M059J (cell line): ENCODE measurements at regions not wholly inside any gene's neighbourhood (a gene's known extent, or its start where the extent isn't known, plus 50 kb on each side); places are given as distances from the start of the nearest gene placed in this dataset.

Experiments used
- DNase-seq: peaks from one replicate; pipeline ENCODE4 v3.0.0-alpha.2; 2012; ENCODE audit warnings: low read depth

DNA sequence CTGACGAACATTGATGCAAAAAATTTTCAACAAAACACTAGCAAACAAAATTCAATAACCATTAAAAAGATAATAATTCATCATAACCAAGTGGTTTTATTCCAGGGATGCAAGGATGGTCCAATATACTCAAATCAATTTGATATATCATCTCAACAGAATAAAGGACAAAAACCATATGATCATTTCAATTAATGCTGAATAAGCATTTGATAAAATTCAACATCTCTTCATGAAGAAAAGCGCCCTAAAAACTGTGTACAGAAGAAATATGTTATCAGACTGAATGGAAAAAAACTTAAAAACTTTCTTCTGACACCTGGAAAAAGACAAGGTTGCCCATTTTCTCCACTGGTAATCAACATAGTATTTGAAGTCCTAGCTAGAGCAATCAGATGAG lies 720.3 kb upstream of the RGMB start:
- DNase-seq, result no peak

DNA sequence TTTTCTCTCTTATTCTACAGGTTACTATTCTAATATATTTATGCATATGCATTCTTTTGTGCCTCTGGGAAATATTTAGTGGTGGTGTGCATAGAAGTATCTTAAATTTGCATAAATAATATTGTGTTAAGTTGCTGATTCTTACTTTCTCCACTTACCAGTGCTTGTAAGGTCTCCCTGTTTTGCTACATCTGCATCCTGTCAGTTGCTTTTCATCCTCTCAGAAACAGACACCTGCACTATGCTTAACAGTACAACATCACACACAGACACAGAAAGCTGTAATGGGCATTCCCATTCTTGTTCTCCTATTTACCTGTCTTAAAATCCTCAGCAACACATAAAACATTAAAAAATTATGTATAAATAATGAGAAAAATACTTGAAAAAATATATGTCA lies 713.3 kb upstream of the RGMB start:
- DNase-seq, result no peak

DNA sequence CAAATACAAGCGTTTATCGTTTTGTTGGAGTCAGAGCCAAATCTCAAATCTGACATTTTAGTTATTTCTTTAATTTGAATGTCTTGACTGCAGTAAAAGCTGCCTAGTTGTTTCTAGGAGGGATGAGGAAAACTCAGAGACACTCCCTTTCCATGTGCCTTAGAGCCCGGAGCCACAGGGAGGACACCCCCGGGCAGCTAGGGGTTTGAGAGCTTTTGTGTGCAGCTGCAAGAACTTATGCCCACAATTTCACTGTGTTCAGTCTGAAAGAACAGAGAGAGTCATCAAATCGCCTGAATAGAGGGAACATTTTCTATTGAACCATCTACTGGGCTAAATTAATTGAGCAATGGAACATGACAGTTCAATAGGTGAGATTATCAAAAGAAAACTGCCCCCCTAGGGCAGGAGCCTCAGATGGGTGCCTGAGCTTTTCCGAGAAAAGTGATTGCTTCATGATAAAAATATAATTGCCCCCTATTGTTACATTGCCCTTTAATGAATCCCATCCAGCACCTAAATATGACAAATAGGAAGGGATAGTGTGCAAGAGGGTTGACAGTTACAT lies 709.3 kb upstream of the RGMB start:
- DNase-seq, result no peak

DNA sequence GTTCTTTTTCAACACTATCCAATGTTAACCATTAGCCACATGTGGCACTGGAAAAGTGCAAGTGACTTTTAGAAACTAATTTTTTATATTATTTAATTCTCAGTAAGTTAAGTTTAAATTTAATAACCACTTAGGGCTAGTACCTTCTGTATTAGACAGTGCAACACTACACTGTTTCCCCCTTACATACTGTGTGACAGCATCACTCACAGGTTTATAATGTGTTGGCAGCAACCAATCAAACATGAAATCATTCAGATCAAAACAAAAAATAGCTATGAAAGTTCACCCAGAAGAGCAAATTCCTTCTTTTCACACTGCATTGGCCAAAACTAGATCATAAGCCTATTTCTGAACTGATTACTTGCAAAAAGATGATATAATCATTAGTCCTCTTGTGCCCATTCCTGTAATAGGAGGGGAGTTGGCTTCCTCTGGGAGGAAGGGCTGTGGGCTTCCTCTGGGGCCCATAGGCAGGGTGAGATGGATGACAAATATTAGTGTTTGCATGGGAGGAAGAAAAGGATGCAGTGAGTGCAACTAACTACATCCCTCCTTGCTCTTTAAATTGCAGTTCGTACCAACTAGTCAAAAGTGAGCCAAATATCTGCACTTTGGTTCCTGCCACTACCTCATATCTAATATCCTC lies 708.1 kb upstream of the RGMB start:
- DNase-seq, result no peak

DNA sequence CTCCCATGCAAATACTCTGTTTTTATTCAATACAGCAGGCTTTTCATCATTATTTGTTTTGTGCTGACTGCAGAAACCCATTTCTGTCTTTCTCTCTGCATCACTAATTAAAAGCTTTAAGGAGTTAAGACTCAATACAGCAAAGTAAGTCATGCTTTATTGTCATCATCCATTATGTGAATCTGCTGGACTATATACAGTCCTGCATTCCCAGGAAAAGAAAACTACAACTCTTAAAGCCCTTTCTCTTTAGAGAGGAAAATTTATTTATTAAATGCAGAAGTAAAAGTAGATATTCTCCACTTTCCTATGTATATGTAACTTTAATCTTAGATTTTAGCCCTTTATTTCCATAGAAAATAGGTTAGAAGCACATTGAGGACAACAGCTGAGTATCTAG lies 706.6 kb upstream of the RGMB start:
- DNase-seq, result no peak

DNA sequence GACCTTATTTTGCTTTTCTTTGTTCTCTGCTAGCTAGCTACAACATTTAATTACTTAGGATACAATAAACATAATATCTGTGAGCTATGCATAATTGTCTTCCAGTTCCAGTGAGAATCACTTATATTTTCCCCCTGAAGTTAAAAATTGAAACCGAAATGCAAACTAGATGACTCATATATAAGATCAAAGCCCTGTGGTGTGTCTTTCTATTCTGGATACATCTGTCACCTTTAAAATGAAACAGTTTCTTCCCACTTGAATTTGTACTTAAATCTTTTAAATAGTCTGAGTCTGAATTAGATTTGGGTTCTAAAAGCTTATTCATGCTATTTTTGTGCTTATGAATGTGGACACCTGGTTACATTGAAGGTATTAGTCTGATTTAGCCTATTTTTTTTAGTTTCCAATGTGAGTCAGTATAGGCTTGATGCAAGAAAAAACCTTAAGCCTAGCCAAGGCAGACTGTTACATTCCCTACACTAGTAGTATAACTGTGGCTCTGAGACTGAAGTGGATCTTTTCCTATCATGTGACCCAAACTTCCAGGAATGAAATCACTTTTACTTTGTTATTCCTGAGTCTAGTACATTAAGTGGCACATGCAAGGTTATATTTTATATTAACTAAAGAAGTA lies 703.5 kb upstream of the RGMB start:
- DNase-seq, result peak; percentile 51

DNA sequence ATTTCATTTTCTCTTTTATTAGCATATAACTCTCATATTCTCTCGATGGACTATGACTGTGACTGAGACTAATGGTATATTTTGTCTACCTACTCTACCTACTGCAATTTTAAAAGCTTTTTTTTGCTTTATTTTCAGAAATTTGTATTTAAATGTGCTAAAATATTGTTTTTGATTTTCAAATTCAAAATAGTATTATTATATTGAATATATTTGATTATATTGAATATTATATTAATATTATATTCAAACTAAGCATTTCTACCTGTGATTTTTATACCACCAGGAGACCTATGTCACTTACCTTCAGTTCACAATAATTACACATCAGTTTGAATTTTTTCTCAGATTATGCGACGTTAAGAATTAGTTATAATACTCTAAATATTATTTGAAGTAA lies 700.5 kb upstream of the RGMB start:
- DNase-seq, result no peak

DNA sequence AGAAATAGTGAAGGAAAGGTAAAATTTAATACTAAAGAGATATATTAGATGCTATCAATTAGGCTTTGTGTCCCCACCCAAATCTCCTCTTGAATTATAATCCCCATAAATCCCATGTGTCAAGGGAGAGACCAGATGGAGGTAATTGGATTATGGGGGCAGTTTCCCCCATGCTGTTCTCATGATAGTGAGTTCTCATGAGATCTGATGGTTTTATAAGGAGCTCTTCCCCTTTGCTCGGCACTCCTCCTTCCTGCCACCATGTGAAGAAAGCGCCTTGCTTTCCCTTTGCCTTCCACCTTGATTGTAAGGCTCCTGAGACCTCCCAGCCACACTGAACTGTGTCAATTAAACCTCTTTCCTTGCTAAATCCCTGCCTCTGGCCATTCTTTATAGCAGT lies 697.0 kb upstream of the RGMB start:
- no peak for DNase-seq

DNA sequence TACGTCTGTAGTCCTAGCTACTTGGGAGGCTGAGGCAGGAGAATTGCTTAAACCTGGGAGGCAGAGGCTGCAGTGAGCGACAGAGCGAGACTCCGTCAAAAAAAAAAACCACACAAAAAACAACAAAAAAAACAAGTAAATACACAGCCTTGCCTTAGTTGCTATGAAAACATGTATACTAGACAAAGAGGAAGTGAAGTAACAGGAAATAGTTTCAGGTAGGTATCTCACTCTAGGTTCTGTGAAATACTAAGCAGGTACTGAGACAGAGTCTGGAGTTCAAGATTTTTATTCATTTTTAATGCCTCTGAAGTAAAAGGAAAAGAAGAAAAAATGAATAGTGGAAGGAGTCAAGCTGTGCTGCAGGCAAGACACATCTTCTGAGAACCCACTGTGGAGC lies 687.9 kb upstream of the RGMB start:
- no peak for DNase-seq

DNA sequence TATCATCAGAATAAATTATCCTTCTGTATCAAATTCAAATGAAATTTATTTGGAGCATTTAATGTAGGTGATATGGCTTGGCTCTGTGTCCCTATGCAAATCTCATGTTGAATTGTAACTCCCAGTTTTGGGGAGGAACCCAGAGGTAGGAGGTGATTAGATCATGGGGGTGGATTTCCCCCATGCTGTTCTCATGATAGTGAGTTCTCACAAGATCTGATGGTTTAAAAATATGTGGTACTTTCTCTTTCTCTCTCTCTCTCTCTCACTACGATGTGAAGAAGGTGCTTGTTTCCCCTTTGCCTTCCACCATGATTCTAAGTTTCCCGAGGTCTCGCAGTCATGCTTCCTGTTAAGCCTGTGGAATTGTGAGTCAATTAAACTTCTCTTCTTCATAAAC lies 678.4 kb upstream of the RGMB start:
- peak; percentile 22 for DNase-seq

DNA sequence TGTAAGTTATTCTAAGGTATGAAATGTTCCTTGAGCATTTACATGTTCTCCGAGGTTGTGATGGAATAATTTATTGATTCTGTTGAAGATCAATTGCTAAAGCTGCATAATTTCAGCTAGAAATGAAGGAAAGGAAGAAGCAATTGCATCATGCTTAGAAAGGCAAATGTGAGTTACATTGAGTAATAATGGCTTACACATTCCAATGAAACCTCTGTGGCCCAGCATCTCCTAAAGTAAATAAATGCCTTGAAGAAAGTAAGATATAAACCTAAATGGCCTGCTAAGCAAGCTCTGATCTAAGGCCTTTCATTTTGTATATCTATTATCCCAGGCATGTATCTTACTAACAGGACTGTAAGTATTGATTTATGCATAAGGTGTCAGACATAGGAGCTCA lies 677.3 kb upstream of the RGMB start:
- peak; percentile 47 for DNase-seq

DNA sequence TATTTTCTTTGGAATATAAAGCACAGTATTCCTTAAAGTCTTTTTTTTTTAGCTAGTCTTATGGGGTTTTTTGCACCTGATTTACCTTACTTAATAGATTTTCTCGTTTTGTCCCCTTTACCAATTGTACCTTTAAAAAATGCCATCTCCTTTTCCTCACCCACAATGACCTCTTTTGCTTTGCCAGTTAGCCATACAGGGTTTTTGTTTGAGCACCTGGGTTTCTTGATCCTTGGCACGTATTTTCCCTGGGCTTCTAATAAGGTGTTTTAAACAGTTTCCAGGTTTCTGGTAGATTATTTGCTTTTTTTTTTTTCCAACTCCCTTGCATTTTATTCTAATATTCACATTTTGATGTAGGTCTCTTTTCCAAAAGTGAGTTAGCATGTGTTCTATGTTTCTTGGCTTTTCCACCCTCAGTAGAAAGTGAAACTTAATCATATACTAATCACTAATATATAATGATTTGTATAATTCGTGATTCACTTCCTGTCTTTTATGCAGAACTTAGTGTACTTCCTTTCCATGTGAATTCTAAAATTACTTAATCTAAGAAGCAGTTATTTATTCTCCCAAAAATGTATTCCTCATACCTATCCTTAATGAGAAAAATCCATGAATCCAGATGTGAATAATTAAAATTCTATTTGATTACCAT lies 673.9 kb upstream of the RGMB start:
- no peak for DNase-seq

DNA sequence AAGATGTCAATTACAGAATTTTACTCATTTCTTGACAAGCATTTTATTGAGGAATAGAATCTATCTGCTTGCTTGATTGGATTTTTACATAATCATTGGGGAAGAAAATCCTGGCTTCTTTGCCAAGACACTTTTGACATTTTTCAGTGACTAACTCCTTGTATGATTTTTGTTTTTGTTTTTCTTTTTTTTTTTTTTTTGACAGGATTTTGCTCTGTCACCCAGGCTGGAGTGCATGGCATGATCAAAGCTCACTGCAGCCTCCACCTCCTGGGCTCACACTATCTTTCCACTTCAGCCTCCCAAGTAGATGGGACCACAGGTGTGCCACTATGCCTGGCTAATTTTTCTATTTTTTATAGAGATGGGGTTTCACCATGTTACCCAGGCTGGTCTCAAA lies 672.3 kb upstream of the RGMB start:
- no peak for DNase-seq

DNA sequence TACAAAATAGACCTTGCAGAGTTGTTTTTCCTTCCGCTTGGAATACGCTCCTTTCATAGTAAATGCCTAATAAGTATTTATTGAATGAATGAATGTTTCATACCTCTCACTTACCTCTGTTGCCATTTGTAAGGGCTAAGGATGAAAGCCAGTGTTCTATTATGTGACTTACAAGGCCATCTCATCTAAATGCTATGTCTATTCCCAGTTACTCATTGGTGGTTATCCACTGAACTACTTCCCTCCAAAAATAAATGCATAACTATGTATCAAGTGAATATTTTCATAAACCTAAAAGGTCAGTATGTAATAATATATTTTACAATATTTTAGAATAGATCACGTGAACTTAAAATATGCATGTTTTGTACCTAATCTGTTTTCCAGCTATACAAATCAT lies 670.5 kb upstream of the RGMB start:
- DNase-seq, result no peak

DNA sequence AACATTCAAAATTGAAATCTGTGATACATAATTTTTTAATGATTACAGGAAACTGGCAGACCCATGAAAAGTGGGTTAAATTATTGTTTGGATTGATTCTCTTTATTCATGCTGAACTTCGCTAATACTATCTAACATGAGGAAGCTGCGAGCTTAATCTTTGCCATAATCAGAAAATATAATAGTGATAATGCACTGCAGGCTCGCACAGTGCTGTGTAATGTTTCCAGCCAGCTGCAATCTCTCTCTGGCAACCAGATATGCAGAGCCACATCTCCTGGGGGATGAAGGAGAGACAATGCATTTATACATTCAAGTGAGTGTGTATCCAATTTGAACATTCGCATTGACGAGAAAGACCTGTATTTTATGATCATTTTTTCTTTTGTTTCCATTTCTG lies 669.7 kb upstream of the RGMB start:
- no peak for DNase-seq

DNA sequence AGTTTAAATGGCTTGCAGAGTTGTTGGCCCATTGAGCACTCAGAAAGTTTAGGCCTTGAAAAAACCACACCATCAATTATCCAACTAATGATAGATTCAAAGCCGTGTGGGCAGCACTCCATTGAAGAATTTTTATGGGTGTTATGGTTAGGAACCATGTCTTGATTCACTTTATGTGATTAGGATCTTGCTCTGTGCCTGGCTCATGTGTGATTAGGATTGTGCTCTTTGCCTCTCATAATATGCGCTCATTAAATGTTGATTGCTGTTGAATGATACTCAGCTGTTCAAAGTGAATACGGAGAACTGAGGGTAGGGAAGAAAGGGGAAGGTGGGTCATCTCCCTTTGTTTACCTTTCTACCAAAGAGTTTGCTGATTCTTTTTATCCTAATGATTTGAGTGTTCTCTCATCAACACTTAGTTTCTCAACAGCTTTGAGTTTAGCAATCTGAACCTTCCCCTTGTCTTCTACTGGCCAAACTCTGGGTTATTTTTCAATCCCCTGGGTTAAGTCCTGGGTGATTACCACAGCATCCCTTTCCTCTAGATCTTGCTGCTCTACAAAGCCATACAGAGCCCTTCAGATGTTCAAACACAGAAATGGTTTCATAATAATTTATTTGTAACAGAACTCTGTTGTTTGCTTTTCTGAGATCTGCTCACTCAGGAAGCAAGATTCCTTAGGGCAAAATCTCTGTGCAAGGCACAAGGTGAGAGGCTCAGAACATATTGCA lies 668.8 kb upstream of the RGMB start:
- DNase-seq, result no peak

DNA sequence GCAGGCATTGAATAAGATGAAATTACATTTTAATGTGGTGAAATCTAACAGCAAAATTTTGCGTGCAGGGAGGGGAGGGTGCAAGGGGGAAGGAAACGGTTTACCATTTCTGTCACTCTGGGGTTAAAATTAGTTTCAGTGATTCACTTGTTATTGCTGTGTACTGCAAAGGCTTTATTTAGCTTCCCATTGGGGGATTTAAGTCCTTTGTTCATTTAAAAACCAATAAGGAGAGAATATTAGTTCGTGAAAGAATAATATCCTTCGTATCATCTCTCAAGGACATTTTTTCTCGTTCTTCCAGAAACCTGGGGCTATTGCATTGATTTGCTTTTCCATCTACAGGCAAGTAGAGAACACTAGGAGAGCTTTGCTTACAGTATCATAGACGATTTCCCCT lies 667.8 kb upstream of the RGMB start:
- DNase-seq, result no peak

DNA sequence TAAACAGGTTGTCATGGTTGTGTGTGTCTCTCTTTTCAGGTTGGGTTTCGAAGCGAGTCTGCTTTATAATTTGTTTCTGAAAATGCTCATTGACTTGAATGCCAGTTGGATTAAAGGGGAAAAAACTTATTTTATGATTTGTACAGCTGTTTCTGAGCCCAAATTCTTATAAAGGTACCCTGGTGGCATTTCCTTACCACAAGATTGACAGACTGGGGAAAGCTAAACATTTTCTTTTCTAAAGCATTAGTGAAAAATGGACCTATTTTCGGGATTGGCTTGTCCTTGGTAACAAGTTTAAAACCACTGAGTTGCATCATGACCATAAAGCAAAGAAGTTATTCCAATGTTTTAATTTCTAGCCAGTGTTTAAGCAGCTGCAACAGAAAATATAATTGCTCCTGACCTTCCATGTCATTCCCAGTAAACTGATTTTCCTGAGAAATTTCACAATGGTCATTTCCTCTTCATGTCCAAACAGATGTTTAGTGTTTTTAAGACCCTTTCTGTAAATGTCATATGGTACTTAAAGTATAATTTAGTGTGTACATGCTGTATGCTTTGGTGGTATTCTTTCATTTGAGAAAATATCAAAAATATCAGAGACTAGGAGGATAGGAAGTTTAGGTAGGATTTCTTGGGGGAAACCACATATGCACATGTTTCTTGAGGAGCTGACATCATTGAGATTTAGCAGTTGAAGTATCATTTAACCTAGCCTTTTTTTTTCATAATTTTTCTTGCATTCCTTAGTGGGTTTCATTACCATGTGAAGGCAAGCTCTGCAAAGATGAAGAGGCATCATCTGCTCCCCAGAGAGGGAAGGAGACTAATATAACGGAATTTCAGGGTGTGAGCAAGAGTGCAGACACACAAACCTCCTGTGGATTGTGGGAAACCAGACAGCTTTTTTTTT lies 667.1 kb upstream of the RGMB start:
- no peak for DNase-seq

DNA sequence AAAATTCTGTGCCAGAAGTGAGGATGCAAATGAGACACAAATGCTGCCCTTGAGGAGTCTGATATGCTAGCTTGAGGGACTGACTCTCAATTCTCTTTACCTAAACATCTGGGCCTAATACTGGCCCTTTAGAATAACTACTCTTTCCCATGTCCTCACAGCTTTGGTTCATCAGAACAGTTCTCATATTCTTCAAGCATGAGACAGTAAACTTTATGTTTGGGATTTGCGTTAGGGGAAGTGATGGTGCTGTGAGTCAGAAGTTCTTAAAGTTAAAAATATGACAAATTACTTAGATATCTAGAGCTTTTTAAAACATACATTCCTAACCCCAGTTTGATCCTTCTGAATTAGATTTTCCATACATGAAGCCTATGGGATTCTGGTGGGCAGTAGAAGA lies 665.0 kb upstream of the RGMB start:
- DNase-seq, result peak; percentile 67

DNA sequence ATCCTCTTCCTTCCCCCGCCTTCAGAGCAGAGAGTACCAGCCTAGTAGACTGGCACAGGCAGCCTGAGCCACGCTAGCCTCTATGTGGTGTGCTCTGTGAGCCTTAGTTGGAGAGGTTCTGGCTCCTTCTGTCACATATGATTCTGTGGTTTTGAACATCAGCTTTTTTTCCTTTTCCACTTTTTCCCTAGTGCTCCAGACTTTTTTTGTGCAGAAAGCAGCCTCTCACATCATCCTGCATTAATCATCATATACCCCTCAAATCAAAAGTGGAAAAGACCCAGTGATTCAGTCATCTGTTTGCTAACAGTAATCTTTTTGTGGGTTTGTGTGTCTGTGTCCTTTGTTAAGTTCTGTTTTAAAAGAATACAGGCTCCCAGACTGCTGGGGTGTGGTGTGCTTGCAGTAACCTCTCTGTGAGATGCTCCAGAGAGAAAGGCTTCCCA lies 663.9 kb upstream of the RGMB start:
- peak; percentile 75 for DNase-seq

DNA sequence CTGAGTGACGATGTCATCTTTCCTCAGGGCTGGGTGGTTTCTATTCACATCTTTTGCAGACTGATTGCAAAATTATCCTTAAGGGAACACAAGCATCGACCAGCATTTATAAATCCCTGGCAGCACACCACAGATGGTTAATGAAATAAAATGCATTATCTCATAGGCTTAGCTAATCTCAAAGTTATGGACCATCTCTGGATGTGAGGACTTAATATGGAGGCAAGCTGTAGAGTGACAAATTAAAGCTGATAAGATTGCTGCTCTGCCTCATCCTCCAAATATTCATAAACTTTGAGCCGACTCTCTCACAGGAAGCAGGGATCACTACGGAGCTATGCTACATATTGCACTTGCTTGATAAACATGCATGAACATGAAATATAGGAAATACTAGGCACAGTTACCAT lies 663.2 kb upstream of the RGMB start:
- peak; percentile 37 for DNase-seq
